ENCODE measurements at regions not wholly inside any gene's neighbourhood (a gene's known extent, or its start where the extent isn't known, plus 50 kb on each side); places are given as distances from the start of the nearest gene placed in this dataset.

DNA sequence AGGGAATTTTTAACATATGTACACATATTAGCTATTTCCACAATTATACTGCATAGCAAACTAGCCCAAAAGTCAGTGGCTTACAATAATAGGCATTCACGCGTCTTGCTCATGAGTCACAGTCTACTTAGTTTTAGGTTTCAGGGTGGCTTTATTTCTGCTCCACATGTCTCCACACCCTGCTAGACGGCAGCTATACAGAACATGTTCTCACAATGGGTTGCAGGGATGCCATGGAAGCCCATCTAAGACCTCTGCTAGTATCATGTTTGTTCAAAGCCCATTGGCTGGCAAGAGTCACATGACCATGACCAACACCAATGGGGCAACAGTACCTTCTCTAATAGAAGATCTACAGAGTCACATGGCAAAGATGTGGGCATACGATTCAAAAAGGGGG, 96.3 kb upstream of the NEBL start:
- Histone ChIP-seq H3K27ac (no peak overlapping the region), H3K36me3 (no peaks in the 10 kb centered on the region), H3K4me1 (peaks cover 0 to 5% (median 0%) of the 10 kb centered on the region in 4 donors), H3K27me3 (no peaks in the 10 kb centered on the region), H3K9me3 (no peaks in the 10 kb centered on the region), H3K4me3 (no peak overlapping the region)
- no peak for DNase-seq
- ATAC-seq (ENCODE audit: low FRiP score in 2 of 2): no peak
- WGBS, 2 donors: 95 to 98% methylated on average over 4 of the region's 4 CpGs
- TF ChIP-seq, protein P1, sequence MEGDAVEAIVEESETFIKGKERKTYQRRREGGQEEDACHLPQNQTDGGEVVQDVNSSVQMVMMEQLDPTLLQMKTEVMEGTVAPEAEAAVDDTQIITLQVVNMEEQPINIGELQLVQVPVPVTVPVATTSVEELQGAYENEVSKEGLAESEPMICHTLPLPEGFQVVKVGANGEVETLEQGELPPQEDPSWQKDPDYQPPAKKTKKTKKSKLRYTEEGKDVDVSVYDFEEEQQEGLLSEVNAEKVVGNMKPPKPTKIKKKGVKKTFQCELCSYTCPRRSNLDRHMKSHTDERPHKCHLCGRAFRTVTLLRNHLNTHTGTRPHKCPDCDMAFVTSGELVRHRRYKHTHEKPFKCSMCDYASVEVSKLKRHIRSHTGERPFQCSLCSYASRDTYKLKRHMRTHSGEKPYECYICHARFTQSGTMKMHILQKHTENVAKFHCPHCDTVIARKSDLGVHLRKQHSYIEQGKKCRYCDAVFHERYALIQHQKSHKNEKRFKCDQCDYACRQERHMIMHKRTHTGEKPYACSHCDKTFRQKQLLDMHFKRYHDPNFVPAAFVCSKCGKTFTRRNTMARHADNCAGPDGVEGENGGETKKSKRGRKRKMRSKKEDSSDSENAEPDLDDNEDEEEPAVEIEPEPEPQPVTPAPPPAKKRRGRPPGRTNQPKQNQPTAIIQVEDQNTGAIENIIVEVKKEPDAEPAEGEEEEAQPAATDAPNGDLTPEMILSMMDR (IDR thresholded peaks at IDR 0.05): no peak
- TF ChIP-seq EP300 (IDR thresholded peaks at IDR 0.05) (no peak), POLR2A (IDR thresholded peaks at IDR 0.05) (no peak), POLR2AphosphoS5 (IDR thresholded peaks at IDR 0.05) (no peak)

DNA sequence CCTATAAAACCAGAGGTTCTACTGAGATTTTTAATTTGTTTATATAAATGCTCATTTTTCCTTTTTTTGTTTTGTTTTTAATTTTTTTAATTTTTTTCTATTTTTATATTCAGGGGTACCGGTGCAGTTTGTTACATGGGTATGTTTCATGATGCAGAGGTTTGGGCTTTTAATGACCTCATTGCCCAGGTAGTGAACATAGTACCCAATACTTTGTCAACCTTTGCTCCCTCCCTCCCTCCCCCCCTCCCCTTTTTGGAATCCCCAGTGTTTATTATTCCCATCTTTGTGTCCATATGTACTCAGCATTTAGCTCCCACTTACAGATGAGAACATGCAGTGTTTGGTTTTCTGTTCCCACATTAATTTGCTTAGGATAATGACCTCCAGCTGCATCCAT, 94.4 kb upstream of the NEBL start:
- H3K4me3 ChIP-seq: no peak overlapping the region
- no peak for ATAC-seq (ENCODE audit: low FRiP score in 2 of 2)
- H3K9me3 ChIP-seq: no peaks in the 10 kb centered on the region
- no peak for DNase-seq
- no peak overlapping the region for H3K27ac ChIP-seq
- no peaks in the 10 kb centered on the region for H3K27me3 ChIP-seq
- 91 to 93% methylated on average over 1 of the region's 1 CpG for WGBS, 2 donors
- peaks cover 0 to 5% (median 0%) of the 10 kb centered on the region in 4 donors for H3K4me1 ChIP-seq
- H3K36me3 ChIP-seq: no peaks in the 10 kb centered on the region
- TF ChIP-seq POLR2A (IDR thresholded peaks at IDR 0.05) (no peak), EP300 (IDR thresholded peaks at IDR 0.05) (no peak)
- TF ChIP-seq, protein P1 (IDR thresholded peaks at IDR 0.05): no peak

DNA sequence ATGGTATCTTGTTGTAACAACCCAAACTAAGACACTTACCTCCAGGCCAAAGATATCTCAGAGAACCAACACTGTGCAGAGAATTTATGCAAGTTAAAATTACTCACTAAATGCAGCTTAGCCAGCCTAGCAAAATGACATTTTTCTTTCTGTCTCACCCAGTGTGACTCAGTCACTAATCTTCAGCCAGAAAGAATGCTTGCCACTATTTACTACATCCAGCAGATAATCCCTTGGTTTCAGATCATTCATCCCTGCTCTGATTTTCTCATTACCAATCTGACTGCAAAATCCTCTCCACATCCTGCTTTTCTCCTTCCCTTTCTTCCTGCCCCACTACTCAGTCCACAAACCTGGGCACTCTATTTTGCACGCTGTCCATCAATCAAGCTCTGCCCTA, 93.5 kb upstream of the NEBL start:
- Histone ChIP-seq H3K4me1 (peaks cover 0 to 5% (median 0%) of the 10 kb centered on the region in 4 donors), H3K27me3 (no peaks in the 10 kb centered on the region), H3K36me3 (no peaks in the 10 kb centered on the region), H3K9me3 (no peaks in the 10 kb centered on the region), H3K27ac (no peak overlapping the region), H3K4me3 (no peak overlapping the region)
- peak in 1 of 2 donors; percentile 22 for ATAC-seq (ENCODE audit: low FRiP score in 2 of 2)
- DNase-seq: no peak
- TF ChIP-seq, protein P1 (IDR thresholded peaks at IDR 0.05): no peak
- TF ChIP-seq EP300 (IDR thresholded peaks at IDR 0.05) (no peak), POLR2AphosphoS5 (IDR thresholded peaks at IDR 0.05) (no peak), POLR2A (IDR thresholded peaks at IDR 0.05) (no peak)
- 83 to 93% methylated on average over 1 of the region's 1 CpG for WGBS, 2 donors

DNA sequence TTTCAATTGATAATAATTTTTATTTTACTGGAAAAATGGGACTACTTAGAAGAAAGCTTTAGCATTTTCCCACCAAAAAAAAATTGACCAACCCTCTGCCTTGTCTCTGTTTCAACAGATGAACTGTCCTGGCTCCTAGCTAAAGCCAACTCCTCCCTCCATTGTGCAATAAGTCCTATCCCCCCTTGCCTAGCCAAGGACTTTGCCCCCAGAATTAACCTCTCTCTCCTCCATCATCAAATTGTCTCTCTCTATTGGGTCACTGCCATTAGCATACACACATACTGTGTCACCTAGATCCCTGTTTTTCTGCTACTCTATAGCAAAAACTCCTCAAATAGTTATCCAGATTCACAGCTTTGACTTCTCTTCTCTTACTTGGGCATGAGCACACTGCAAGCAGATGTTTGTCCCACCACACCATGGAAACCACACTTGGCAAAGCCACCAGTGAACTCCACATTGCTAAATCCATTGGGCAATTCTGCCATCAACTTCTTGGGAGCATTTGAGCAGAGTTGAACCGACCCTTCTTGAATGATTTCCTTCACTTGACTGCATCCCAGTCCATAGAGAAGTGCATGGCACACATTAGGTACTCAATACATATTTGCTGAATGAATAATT, 91.4 kb upstream of the NEBL start:
- 43 to 52% methylated on average over 1 of the region's 1 CpG for WGBS, 2 donors
- ATAC-seq (ENCODE audit: low FRiP score in 2 of 2): no peak
- TF ChIP-seq POLR2A (IDR thresholded peaks at IDR 0.05) (no peak), POLR2AphosphoS5 (IDR thresholded peaks at IDR 0.05) (peak in 1 of 2 donors; percentile 26), EP300 (IDR thresholded peaks at IDR 0.05) (no peak)
- TF ChIP-seq, protein P1 (IDR thresholded peaks at IDR 0.05): no peak
- Histone ChIP-seq H3K36me3 (no peaks in the 10 kb centered on the region), H3K9me3 (no peaks in the 10 kb centered on the region), H3K27me3 (no peaks in the 10 kb centered on the region), H3K27ac (no peak overlapping the region), H3K4me3 (no peak overlapping the region), H3K4me1 (no peaks in the 10 kb centered on the region)
- no peak for DNase-seq

DNA sequence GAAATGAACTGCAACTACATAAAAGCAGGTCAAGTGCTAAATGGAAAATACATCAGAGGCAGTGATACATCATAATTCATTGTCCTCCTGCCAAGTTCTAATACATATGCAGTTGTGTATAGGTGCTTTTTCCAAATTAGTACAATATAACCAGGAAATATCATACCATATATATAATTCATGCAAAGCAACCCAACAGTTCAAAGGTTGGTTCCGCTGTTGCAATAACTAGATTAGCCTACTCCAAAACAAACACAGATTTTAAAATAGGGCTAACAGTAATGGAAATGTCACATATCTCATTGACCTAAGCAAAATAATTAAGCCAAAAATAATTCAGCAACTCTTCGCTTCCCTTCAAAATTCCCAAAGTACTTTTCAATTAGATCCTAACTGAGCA, 88.9 kb upstream of the NEBL start:
- no peak overlapping the region for H3K27ac ChIP-seq
- DNase-seq (no peak), ATAC-seq (ENCODE audit: low FRiP score in 2 of 2) (no peak)
- H3K9me3 ChIP-seq: no peaks in the 10 kb centered on the region
- H3K27me3 ChIP-seq: no peaks in the 10 kb centered on the region
- no peak overlapping the region for H3K4me3 ChIP-seq
- H3K36me3 ChIP-seq: no peaks in the 10 kb centered on the region
- WGBS, 2 donors: 69 to 81% methylated on average over 2 of the region's 2 CpGs
- no peak for TF ChIP-seq POLR2AphosphoS5 (IDR thresholded peaks at IDR 0.05)
- no peak for TF ChIP-seq EP300 (IDR thresholded peaks at IDR 0.05)
- TF ChIP-seq POLR2A (IDR thresholded peaks at IDR 0.05): no peak
- TF ChIP-seq, protein P1 (IDR thresholded peaks at IDR 0.05): no peak
- no peaks in the 10 kb centered on the region for H3K4me1 ChIP-seq
